Stimulated activated CD8-positive, alpha-beta memory T cell treated with anti-CD3 and anti-CD28 coated beads, Interleukin-4, amount 100 ng/mL, for 48 hours (primary cell): ENCODE measurements at regions not wholly inside any gene's neighbourhood (a gene's known extent, or its start where the extent isn't known, plus 50 kb on each side); places are given as distances from the start of the nearest gene placed in this dataset.

Source experiments
- DNase-seq: peaks from one replicate; pipeline ENCODE4 v3.0.0-alpha.2; 2020

DNA sequence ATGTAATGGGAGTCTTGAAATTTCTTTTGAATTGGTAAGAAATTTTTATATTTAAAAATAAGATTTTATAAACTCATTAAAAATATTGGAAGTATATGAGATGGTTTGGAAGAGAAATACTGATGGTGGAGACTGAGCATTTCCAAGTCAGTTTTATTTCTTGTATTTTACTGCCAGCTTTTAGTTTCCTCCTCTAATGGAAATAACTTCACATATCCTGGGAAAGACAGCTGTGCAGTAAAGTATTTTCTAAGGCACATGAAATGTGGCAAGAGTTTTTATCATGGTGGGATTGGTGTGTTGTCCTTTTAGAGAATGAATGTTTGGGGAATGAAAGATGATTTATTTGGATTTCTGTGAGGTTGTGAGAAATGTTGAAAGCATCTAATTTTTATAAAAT, 346.9 kb upstream of the RGS6 start:
- DNase-seq = no peak

DNA sequence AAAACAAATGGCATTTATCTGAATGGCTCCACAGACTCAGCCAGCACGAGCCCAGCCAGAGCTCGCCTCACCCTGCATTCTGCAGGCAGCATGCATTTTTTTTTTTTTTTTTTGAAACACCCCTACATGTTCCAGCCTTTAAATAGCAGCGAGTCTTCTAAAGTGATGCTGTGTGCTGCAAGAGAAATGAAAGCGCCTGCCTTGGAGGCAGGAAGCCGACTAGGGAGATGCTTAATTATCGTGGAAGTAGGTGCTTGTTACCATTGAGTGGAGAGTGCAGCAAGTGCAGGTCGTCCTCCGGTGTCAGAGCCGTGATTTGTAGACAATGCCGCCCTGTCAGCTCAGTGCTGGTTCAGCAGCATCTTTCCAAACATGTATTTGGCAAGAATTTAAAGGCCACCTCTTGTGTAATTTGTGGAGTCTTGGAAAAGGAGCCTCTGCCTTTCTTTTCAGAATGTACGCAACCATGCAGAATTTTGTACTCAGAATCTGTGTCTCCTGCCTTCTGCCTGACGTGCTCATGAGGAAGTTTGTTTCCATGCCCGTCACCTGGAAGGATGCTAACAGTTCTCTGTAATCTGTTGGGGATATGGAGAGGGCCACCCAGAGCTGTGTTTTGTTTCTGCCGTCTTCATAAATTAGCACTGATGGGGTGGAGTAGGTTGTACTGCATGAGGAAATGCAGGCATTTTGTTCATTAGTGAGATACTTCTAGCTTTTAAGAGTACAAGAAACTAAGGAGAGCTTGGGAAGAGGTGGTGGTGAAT, 345.9 kb upstream of the RGS6 start:
- DNase-seq = no peak

DNA sequence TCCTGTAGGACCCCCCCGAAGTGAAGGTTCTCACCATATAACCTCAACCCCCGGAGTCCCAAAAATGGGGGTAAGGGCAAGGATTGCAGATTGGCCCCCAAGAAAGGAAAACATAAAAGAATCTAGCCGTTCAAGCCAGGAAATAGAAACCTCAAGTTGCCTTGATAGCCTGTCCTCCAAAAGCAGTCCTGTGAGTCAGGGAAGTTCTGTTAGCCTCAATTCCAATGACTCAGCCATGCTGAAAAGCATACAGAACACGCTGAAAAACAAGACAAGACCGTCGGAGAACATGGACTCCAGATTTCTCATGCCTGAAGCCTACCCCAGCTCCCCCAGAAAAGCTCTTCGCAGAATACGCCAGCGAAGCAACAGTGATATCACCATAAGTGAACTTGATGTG, 344.2 kb upstream of the RGS6 start:
- no peak for DNase-seq

DNA sequence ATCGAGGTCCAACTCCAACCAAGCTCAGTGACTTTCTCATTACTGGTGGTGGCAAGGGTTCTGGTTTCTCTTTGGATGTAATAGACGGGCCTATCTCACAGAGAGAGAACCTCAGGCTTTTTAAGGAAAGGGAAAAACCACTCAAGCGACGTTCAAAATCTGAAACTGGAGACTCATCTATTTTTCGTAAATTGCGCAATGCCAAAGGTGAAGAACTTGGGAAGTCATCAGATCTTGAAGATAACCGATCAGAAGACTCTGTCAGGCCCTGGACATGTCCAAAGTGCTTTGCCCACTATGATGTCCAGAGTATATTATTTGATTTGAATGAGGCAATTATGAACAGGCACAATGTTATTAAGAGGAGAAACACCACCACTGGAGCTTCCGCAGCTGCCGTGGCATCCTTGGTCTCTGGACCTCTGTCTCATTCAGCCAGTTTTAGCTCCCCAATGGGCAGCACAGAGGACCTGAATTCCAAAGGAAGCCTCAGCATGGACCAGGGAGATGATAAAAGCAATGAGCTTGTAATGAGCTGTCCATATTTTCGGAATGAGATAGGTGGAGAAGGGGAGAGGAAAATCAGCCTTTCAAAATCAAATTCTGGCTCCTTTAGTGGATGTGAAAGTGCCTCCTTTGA, 343.5 kb upstream of the RGS6 start:
- DNase-seq = no peak

DNA sequence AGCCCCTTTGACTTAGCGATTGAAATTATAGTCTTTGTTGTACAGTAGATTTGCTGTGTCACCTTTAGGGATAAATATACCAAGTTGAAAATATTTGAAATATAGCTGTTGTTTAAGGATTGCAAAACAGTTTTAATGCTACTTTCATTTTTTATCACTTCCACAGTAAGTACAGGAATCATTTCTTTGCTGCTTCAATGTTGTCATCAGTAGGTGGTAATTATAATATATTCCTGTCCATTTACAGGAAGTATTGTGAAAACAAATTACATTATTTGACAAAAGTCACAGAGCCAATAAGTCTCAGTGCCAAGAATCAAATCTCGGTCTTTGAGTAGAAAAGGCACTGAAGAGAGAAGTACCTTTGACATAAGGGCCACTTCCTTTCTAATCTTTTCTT, 342.6 kb upstream of the RGS6 start:
- DNase-seq = no peak

DNA sequence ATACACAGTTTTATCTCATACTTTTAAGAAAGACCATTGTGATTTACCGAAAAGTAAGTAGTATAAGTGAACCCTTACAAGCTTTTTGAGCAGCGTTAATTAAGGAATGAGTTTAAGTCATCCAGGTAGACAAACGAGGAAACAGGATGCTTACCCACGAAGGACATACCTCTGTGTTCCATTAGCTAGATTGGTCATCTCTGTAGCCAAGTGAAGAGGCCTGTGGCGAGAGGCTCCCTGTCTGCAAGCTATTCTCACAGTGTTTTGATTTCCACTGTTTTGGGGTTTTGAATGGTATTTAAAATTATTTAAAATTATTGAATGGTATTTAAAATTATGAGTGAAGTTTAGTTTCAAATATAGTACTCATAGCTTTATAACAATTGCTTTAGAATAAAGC, 342.1 kb upstream of the RGS6 start:
- no peak for DNase-seq

DNA sequence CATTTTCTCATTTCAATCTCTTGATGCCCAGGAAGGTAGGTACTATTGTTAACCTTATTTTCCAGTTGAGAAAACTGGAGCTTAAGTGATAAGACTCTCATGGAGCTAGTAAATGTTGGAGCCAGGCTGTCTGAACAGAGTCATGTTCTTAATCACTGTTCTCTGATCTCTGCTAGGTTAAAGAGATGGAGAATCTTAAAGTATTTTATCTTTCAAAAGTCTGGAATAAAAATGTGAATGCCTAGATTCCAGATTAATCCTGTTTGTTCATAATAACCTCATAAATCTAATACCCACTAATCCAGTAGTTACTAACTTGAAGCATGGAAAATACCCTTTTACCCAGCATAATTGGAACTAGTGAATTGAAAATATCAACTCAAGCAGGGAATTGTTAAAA, 341.0 kb upstream of the RGS6 start:
- no peak for DNase-seq

DNA sequence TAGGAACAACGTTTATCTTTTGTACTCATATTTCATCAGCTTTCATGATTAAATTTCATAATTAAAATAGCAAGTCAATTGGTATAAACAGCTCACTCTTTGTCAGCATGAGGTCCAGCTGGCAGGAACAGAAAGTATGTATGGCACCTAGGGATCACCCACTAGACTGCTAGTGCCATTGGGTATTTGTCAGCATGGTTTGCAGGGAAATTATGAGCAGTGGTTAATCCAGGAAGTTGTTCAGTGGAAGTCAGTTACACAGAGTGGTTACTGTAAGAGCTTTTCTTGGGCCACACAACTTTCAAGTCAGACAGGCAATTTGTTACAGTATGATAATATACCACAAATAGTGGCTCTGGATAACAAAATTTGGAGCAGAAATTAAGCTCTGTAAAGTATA, 340.3 kb upstream of the RGS6 start:
- no peak for DNase-seq

DNA sequence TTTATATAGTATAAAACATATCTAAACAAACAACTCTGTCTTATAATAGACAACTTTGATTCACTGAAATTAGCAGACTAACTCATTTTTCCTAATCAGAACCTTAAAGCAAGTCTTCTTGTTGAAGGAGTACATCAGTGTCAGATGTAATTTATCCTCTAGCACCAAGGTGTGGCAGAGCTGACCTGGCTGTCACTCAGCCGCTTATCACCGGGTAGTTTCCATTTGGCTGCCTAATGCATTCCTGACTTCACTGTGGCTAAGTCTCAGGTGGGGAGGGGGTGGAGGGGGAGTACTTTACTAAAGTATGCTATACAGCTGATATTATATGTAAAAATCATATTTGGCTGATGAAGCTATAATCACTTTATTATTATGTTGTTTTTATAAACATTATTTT, 339.9 kb upstream of the RGS6 start:
- DNase-seq = no peak

DNA sequence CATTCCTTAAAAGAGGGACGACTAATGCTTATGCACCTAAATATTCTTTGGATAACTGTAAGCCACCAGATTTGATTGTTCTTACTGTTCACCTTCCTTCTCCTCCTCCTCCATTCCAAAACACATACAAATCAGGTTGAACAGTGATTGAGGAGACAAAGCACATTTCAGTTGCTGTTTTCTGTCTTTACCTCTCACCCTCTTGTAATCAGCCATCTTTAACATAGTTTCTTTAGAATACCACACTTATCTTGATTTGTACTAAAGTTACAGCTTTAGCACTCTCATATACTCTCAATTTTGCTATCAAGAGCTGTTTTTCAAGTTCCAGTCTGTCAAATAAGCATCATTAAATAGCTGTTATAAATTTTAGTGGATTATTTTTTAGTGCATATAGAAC, 338.3 kb upstream of the RGS6 start:
- no peak for DNase-seq

DNA sequence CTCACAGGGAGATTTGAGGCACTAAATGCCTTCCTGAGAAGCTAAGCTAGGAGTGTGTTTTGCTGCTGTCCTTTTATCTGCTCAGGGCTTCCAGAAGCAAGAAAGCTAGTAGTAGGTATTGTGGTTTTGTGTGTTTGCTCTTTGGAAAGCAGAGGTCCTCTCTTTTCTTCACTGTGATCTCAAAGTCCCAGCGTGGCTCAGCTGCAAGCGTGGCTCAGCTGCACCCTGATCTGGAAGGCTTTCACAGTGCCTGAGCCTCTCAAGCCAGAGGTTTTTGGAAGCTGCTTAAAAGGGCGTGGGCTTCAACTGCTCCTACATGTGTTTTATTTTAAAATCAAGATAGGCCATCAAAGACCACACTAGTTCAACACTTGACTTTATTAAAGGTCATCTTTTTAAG, 337.4 kb upstream of the RGS6 start:
- DNase-seq = no peak

DNA sequence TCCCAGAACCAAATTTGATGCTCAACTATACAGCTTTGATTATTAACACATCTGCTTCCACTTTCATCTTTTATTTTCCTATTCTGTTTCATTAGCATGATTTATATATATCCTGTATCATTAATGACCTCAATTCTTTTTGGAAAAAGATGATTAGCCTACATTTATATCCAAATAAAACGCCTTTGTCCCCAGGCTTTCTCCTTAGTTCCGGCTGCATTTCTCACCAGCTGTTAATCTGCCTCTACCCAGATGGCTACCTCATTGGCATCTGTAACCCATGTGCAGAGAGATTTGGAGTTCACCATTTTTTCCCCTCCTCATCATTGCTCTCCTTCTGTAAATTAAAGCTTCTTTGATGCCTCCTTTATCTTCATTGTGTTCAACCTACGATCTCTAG, 336.8 kb upstream of the RGS6 start:
- DNase-seq = no peak

DNA sequence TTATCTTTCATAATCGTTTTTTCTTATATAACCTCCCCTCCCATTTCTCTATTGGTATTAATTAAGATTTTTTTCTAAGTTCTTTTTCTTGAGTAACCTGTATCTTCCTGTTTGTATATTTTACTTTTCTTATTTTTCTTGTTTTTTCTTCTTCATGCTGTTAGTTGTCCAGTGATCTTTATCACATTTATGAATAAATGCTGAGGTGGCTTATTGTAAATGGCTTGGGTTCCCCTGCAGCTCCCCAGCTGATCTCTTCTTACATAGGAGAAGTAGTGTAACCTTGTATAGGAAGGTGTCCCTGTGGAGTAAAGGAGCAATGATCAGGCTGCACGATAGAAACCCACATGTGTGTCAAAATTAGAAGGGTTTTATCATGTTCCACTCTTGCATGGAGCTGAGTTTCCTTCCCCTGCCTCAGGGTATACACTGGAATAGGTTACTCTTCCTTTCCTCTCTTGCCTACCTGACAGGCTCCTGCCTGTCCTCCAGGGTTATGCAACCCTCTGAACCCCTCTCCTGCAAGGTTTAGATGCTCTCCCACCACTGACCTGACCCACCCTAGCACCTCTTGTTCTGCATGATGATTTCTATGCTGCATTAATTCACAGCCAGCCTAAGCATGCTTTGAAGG, 334.8 kb upstream of the RGS6 start:
- no peak for DNase-seq

DNA sequence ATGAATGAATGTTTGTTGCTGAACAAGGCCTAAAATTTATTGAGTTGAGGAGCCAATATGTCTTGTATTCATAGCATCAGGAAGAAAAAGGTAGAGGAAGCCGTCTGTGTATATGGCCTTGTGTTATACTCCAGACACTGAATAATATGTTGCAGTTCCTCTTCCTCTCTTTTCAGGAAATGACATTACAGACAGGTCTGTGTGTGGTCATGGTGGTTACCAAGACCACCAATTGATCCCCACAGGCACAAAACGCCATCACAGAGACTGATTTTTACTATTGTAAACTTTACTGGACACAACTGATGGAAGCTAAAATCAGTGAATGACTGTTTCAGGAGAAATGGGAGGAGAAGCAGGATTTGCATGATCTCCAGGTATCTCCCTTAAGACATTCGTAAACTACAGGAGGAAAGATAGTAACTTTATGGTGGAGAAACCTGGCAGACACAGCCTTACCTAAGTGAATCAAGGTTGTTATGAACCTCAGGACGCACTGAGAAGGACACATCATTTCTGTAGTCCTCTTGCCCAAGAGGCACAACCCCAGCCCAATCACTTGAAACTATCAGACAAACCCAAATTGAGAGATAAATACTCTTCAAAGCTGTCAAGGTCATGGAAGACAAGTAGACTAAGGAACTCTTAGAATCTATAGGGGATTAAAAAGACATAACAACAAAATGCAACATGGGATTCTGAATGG, 334.1 kb upstream of the RGS6 start:
- DNase-seq = no peak

DNA sequence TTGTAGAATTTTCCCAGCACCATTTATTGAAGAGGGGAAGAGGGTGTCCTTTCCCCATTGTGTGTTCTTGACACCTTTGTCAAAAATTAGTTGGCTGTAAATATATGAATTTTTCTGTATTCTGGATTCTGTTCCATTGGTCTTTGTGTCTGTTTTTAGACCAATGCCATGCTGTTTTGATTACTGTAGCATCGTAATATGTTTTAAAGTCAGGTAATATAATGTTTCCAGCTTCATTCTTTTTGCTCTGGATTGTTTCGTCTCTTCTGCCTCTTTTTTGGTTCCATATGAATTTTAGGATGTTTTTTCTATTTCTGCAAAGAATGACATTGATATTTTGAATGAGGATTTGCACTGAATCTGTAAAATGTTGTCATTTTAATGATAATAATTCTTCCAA, 331.9 kb upstream of the RGS6 start:
- no peak for DNase-seq

DNA sequence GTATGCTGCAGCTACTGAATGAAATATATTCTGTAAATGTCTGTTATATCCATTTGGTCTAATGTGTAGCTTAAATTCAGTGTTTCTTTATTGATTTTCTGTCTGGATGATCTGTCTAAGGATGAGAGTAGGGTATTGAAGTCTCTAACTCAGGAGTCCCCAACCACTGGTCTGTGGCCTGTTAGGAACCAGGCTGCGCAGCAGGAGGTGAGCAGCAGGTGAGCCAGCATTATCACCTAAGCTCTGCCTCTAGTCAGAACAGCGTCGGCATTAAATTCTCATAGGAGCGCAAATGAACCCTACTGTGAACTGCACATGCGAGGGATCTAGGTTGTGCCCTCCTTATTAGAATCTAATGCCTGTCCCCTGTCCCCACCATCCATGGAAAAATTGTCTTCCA, 329.7 kb upstream of the RGS6 start:
- no peak for DNase-seq

DNA sequence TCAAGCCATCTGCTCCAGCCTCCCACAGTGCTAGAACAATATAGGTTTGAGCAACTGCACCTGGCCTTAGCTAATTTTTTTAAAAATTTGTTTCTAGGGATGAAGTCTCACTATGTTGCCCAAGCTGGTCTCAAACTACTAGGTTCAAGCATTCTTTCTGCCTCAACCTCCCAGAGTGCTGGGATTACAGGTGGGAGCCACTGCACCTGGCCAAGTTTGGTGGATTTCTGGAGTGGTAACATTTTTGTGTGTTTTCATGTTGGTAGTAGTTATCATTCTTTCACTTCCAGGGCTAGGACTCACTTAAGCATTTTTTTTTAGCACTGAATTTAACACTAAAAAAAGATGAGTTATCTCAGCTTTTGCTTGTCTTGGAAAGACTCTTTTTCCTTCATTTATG, 328.0 kb upstream of the RGS6 start:
- no peak for DNase-seq

DNA sequence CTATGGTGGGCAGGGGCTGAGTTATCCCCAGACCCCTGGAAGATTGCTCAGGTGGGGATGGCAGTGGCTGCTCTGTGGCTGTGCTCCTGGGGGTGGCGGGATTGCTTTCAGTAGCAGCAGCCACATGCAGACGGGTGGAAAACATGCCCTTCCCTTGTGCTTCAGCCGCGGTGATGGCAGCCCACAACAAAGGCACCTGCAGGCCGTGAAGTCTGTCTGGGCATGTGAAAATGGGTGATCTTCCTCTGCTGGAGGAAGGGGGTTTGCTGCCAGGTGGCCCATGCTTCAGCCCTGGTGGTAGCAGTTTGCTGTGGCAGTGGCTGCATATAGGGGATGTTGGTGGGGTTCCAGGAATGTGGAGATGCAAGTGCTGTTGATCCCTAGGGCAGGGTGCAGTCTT, 326.2 kb upstream of the RGS6 start:
- DNase-seq = no peak

DNA sequence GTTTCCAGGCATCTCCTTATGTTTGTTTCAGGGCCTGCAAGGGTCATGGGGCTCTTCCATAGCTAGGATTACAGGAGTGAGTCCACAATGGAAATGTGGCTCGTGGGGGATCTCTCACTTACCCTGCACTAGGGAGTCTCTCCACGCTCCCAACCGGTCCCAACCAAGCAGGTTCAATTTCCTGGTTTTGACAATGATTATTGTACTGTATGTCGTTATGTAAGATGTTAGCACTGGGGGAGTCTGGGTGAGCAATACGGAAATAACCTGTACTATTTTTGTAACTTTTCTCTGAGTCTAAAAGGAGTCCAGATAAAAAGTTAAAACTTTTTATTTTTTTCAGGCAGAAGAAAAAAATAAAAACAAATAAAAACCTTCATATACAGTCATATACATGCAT, 325.7 kb upstream of the RGS6 start:
- no peak for DNase-seq

DNA sequence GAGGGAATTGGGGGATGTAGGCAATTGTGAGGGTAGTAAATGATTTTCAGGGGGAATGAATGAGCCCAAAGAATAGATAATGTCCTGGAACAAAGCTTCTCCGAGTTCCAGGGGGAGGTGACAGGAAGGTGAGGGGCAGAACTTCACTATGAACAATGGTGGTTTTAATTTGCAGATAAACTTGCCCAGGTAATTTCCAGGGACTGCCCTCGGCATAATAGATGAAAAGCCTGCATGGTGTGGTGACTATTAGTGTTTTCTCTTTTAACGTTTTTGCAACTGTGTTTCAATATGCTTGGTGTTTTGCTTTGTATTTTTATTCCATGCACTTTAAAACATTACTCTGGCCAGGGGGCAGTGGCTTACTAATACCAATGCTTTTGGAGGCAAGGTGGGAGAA, 325.2 kb upstream of the RGS6 start:
- DNase-seq = no peak

DNA sequence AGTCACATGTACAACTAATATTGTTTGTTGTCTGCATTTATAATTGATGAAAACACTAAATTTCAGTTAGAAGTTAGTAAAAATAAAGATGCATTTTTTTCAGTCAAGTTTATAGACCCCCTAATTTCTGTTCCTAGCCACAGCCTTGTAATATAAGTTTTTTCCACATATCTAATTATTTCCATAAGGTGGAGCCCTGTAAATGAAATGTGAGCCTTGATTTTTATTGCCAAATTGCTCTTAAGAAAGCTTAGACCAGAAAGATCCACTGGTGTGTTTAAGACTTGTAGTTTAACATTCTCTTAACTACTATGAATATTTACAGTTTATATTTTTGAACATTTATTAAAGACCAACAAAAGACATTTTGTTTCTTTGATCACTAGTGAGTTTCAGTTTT, 322.1 kb upstream of the RGS6 start:
- no peak for DNase-seq

DNA sequence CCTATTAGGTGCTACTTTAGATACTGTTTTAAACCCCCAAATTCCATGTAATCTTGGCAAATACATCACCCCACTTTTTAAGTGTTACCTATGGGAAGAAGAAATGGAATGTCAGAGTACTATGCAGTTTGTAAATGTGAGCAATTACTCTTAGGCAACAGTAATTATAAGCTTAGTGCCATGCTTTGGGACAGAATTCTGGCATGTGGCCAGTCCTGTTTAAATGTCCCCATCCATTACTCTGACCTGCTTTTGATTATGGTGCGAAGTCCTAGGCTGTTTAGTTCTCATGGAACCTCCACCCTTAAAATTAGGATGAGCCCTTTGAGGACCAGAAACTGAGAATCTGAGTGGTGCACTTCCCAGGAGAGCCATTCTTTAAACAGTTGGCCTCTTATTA, 321.4 kb upstream of the RGS6 start:
- DNase-seq = no peak

DNA sequence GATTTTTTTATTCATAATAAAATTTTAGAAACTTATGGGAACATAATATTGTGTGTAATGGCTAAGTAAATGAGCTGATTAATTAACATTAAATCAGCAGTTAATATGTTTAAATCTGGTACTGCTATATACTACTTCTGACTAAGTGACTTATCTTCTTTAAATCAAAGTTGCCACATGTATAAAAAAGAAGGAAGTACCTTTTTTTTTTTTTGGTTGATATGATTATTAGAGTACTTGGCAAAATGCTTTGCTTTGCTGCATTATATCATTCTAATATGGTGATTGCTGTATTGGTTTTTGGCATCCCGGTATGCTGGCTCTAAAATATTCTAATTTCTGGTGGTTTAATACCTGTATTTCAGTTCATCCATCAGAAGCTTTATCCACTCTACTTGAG, 319.1 kb upstream of the RGS6 start:
- DNase-seq = no peak

DNA sequence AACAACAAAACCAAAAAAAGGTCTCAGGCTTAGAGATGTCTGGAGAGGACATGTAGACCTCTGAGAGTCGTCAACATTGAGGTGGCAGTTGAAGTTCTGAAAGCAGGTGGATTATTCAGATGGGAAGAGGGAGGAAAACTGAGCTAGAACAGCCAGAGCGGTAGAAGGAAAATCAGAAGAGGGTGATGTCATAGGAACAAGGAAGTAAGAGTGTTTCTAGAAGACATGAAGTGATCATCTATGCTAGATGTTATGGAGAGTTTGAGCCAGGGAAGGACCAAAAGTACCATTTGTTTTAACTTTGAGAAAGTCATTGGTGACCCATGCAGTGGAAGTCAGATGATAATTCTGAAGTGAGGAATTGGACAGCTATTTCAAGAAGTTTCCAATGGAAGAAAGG, 316.2 kb upstream of the RGS6 start:
- DNase-seq = no peak
